GM19455 (cell line): ENCODE measurements at regions not wholly inside any gene's neighbourhood (a gene's known extent, or its start where the extent isn't known, plus 50 kb on each side); places are given as distances from the start of the nearest gene placed in this dataset.
"Not testable (repeated sequence)": the region's sequence is repeated elsewhere in the genome, so short reads cannot be mapped to it uniquely, and the experiment has no call there.

Experiments
- ATAC-seq: cut with Tn5 transposase; IDR thresholded peaks from one replicate; pipeline ENCODE4 v1.9.1; 2021; ENCODE audit not compliant: unreplicated experiment

DNA sequence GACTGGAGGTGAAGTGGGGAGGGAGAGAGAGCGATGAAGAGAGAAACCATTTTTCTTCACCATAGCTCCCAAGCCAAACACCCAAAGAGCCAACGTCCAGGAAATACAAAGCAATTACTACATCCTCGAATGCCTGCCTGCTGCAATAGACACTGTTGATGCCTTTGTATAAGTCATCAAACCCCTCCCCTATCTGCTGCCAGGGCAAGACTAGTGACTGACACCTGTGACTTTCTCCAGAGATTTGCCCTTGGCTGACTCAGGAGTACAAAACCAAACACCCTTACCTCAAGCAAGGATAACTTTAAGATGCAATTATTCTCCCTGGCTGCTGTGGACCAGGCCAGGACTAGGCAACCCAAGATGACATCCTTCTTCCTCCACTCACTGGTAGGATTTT is 81.8 kb upstream of the RASA1 start:
- ATAC-seq, result no peak

- no peak for ATAC-seq
Measured at GRCh38 chr5:87188391-87188790, 79.3 kb upstream of the RASA1 start.

GRCh38 chr5:87190041-87190440 is 77.6 kb upstream of the RASA1 start:
- no peak for ATAC-seq

- no peak for ATAC-seq
Measured at GRCh38 chr5:87190687-87191086, 77.0 kb upstream of the RASA1 start.

- no peak for ATAC-seq
Measured at GRCh38 chr5:87191645-87192044, 76.0 kb upstream of the RASA1 start.

DNA sequence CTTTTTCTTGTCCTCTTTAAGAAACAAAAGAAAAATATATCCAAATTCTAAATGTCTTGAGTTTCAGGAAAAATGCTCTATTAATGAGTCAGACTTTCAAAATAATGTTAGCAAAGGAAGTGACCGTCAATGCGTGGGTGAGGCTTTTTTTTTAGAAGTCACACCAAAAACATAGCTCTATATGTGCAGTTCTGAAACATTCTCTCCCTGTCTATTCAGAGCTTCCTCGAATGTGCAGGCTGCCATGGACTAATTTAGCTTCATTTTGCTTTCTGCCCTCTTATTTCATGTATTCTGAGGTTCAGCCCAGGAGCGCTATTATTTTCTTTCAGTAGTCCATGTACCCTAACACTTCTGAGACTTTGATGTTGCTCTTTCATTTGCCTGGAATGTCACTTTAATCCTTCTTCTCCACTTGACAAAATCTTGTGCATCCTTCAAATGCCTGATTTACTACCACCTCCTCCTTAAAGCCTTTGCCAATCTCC is 72.5 kb upstream of the RASA1 start:
- ATAC-seq, result no peak

DNA sequence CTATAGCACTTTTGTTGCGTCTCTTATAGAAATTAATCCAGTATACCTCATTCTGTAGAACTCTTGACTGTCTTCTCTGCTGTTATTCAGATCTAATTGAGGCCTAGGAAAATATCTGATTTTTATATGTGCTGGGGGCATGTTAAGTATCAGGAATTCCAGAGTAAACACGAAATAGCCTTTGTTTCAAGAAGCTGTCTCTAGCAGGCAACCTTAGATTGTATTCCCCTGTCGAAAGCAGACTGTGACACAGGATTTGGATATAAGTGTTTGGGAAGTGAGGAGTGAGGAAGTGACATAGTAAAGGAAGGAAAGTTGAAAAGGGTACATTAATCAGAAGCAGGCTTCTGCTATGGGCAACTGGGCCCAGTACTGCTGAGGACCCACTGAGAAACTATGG is 72.1 kb upstream of the RASA1 start:
- ATAC-seq, result no peak

GRCh38 chr5:87198010-87198409 is 69.7 kb upstream of the RASA1 start:
- no peak for ATAC-seq

DNA sequence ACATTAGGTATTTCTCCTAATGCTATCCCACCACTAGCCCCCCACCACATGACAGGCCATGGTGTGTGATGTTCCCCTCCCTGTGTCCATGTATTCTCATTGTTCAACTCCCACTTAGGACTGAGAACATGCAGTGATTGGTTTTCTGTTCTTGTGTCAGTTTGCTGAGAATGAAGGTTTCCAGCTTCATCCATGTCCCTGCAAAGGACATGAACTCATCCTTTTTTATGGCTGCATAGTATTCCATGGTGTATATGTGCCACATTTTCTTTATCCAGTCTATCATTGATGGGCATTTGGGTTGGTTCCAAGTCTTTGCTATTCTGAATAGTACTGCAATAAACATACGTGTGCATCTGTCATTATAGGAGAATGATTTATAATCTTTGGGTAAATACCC is 68.4 kb upstream of the RASA1 start:
- not testable (repeated sequence) for ATAC-seq

DNA sequence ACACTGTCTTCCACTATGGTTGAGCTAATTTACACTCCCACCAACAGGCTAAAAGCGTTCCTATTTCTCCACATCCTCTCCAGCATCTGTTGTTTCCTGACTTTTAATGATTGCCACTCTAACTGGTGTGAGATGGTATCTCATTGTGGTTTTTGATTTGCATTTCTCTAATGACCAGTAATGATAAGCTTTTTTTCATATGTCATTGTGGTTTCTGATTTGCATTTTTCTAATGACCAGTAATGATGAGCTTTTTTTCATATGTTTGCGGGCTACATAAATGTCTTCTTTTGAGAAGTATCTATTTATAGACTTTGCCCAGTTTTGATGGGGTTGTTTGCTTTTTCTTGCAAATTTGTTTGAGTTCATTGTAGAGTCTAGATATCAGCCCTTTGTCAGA is 68.0 kb upstream of the RASA1 start:
- ATAC-seq, result not testable (repeated sequence)

- no peak for ATAC-seq
Measured at GRCh38 chr5:87210076-87210475, 57.6 kb upstream of the RASA1 start.

GRCh38 chr5:87210743-87211142 is 56.9 kb upstream of the RASA1 start:
- no peak for ATAC-seq

GRCh38 chr5:87211676-87212075 is 56.0 kb upstream of the RASA1 start:
- ATAC-seq, result no peak

- ATAC-seq, result not testable (repeated sequence)
Measured at GRCh38 chr5:87212183-87212582, 55.5 kb upstream of the RASA1 start.

- ATAC-seq, result not testable (repeated sequence)
Measured at GRCh38 chr5:87217480-87217879, 50.2 kb upstream of the RASA1 start.
